ENCODE measurements at regions not wholly inside any gene's neighbourhood (a gene's known extent, or its start where the extent isn't known, plus 50 kb on each side); places are given as distances from the start of the nearest gene placed in this dataset.
"Not testable (repeated sequence)": the region's sequence is repeated elsewhere in the genome, so short reads cannot be mapped to it uniquely, and the experiment has no call there.

DNA sequence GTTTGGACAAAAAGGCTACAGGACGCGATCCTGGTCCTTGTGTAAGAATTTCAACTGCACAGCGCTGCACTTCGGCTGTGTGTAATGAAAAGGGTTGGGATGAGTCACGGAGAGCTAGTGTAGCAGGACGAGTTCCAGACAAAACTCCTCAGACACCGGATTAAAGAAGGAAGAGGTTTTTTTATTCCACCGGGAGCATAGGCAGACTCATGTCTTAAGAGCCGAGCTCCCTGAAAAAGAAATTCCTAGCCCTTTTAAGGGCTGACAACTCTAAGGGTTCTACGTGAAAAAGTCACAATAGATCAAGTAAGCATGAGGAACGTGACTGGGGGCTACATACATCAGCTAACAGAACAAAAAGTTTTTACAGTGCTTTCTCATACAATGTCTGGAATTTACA, 54.8 kb upstream of the FAM90A1 start:
- DNase-seq (ENCODE audit: low read depth) = peak; percentile 2

DNA sequence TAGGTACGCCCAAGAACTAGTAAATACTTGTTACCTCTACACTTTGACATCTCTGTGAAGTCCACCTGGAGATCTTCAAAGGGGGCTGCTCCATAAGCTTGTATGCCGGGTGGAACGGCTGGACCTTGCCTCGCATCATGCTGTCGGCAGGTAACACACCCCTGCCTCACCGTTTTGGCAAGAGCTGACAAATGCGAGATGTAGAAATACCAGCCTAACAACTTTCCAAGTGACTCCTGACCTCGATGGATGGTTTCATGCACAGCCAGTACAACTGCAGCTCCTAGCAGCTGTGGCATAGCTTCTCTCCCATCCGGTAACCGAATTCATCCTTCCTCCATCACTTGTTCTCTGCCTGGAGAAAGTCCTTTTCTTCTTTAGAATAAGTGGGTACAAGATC, 58.3 kb upstream of the FAM90A1 start:
- DNase-seq (ENCODE audit: low read depth) = not testable (repeated sequence)

DNA sequence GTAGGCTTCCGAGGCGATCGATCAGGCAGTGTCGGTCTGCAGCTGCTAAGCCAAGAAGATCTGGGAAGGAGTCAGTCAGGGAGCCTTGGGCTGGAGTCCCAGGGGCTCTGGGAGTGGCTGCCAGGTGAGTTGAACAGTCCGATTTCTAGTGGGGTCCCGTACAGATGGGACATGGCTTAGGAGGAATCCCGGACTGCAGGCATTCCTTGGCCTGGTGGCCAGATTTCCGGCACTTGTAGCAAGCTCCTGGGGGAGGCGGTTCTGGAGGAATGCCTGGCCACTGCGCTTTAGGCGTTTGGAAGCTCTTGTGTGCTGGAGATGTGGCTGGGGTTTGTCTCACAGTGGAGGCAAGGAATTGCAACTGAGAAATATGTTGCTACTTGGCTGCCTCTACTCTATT, 64.3 kb upstream of the FAM90A1 start:
- DNase-seq (ENCODE audit: low read depth) = not testable (repeated sequence)

DNA sequence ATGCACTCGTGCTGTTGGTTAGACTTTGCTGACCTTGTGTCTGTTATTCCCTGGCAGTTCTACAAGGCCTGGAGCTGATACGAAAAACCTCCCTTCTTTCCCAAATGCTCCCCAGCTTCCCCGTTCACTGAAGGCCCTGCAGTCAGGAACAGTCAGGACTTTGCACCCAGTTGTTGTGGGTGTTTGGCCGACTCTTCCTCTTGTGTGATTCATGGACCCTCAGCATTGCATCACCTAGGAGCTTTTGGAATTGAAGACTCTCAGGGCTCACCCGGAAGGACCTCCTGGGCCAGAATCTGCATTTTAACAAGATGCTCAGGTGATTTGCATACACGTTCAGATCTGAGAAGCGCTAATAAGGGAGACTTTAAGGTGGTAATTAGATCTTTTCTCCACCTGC, 67.2 kb upstream of the FAM90A1 start:
- DNase-seq (ENCODE audit: low read depth) = not testable (repeated sequence)

DNA sequence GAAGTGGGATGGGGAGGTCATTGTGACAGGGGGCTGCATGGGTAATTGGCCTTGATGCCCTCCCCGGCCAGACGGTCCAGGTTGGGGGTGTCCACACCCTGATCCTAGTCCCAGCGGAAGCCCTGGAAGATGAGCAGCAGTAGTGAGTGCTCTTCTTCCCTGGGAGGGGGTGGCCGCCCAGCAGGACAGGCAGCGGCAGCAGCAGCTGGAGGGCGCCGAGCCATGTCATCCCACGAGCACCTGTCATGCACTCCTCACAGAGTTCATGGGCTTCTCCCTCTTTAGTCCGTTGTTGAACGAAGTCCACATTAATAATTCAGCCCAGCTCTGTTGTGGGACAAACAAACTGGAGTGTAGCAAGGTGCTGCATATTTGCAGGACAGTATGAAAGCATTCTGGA, 81.2 kb upstream of the FAM90A1 start:
- DNase-seq (ENCODE audit: low read depth) = not testable (repeated sequence)

DNA sequence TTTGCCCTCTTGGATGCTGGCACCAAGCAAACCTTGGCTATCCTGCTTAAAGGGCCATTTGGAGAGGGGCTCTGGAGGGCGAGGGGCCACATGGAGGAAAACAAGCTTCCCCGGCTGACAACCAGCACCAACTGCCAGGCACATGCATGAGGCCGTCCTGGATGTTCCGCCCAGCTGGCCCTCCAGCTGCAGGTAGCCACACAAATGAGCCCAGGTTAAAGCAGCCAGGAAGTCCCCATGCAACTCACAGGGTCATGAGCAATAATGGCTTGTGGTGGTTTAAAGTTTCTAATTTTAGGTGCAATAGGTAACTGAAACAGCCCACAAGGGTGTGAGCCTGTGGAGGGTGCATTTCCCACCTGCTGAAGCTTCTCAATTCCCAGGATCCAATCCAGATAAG, 88.6 kb upstream of the FAM90A1 start:
- not testable (repeated sequence) for DNase-seq (ENCODE audit: low read depth)

DNA sequence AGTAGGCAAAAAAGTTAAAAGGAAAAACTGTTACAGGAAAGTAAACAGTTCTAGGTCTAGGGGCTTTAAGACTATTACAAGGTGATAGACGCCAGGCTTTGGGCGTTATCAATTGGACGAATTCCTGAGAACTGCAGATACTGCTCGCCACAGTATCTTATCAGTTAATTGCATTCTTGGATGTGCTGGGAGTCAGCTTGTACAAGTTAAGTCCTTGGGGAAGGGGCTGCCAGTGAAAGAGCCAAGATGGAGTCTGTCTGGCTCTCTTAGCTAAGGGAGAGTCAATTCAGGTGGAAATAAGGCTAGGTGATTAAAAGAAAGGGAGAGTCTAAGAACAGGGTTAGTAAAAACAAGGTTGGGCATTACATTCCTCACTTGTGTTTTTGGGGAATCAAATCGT, 90.3 kb upstream of the FAM90A1 start:
- not testable (repeated sequence) for DNase-seq (ENCODE audit: low read depth)

DNA sequence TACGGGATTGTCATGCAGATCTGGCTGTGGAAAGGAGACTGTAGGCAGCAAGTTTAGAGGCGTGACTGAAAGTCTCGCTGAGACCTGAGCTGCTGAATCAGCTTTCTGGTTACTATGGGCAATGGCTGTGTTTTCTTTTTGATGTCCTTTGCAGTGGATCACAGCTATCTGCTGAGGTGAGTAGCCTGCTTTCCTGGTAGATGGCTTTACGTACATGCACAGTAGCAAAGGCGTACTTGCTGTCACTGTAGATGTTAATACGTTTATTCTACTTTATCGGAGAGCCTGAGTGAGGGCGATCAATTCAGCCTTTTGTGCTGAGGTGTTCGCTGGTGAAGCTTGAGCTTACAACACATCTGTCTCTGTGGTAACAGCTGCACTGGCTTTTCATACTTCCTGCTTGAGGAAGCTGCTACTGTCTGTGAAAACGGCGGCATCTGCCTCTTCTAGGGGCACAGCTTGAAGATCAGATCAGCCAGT, 92.9 kb upstream of the FAM90A1 start:
- DNase-seq (ENCODE audit: low read depth) = peak; percentile 74

DNA sequence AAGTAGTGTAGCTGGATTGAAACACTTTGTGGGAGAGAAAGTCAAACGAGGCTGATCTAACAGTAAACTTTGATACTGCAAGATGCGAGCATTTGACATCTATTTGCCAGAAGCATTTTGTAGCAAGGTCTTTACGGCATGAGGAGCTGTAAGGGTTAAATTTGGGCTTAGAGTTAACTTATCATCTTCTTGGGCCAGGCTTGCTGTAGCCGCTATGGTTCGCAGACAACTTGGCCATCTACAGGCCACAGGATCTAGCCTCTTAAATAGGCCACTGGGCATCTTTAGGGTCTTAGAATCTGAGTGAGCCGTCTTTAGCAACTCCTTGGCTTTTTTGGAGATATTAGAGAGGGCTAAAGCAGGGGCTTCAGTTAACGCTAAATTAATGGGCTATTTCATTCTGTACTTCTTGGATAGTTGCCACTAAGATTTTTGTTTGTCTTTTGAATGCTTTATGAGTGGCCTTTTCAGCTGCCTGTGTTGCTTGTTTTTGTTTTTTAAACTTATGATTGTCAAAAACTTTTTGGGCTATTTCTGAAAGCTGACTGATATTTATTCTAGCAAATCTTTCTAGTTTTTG, 93.5 kb upstream of the FAM90A1 start:
- DNase-seq (ENCODE audit: low read depth) = peak; percentile 2

DNA sequence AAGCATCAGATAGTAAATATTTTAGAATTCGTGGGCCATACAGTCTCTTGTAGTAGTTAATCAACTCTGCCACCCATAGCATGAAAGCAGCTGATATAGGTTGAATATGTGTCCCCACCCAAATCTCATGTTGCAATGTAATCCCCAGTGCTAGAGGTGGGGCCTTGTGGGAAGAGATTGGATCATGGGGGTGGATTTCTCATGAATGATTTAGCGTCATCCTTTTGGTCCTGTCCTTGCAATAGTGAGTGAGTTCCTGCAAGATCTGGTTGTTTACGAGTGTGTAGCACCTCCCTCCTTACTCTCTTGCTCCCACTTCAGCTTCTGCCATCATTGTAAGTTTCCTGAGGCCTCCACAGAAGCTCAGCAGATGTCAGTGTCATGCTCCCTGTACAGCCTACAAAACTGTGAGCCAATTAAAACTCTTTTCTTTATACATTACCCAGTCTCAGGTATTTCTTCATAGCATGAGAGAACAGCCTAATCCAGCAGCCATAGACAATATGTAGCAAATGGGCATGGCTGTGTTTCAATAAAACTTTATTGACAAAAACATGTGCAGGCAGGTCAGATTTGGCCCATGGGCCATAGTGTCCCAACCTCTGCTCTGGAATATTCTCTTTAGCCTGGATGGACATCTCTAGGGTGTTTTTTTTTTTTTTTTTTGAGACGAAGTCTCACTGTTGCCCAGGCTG, 97.9 kb upstream of the FAM90A1 start:
- DNase-seq (ENCODE audit: low read depth) = not testable (repeated sequence)

DNA sequence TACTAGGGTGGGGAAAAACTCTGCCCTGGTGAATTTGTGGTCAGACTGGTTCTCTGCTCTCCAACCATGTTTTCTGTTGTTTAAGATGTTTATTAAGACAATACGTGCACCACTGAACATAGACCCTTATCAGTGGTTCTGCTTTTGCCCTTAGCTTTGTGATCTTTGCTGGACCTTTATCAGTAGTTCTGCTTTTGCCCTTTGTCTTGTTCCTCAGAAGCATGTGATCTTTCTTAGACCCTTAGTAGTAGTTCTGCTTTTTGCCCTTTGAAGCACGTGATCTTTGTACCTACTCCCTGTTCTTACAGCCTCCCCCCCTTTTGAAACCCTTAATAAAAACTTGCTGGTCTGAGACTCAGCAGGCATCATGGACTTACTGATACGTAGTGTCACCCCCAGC, 101.4 kb upstream of the FAM90A1 start:
- not testable (repeated sequence) for DNase-seq (ENCODE audit: low read depth)

DNA sequence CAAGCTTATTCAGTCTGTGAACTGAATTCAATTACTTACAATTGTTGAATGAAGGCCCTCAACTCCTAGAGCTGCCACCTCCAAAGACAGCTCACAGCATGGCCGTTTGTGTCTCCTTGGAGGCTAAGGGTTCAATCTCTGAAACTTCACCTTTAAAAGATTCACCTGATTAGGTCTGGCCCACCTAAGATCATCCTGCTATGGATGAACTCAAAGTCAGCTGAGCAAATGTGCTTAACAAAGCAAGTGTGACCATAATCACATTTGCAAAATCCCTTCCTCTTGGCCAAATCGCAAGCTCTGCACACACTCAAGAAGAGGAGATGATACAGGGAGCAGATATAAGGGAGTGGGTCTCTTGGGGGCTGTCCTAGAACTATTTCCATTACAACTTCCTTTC, 105.0 kb upstream of the FAM90A1 start:
- not testable (repeated sequence) for DNase-seq (ENCODE audit: low read depth)

DNA sequence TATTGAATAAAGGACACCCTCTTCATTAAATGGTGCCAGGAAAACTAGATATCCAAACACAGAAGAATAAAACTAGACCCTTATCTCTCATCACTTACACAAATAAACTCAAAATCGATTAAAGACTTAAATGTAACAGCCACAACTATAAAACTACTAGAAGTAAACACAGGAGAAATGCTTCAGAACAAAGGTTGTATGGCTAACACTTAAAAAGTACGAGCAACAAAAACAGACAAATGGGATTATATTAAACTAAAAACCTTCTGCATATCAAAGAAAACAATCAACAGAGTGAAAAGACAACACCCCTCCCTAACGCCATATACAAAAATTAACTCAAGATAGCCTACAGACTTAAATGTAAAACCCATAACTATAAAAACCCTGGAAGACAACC, 104.7 kb upstream of the CLEC6A start:
- not testable (repeated sequence) for DNase-seq (ENCODE audit: low read depth)

DNA sequence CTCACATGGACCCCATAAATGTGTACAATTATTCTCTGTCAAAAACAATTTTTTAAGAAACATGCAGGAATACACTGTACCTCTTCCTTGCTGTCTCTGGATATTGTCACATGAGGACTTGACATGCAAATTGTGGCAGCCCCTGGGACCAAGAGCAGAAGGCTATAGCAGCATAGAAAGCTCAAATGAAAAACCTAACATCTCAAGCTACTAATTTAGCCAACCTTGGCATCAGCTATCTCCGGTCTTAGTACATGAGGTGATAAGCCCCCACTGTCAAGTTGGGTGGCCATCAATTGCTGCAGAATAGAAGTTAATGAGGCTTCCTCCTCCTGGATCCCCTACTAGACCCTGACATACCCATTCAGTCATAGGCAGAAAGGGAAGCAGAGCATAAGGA, 101.0 kb upstream of the CLEC6A start:
- not testable (repeated sequence) for DNase-seq (ENCODE audit: low read depth)

DNA sequence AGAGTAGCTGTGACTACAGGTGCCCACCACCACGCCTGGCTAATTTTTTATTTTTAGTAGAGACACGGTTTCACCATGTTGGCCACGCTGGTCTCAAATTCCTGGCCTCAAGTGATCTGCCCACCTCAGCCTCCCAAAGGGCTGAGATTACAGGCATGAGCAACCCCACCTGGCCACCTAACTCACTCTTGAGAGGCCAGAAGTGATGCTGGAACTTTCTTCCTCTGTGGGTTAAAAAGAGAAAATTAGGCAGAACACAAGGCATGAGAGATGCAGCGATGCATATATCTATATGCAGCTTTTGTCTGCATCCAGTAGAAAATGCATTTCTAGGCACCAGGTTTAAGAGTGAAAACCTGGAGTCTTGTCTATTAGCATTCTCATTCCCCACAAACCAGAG, 100.2 kb upstream of the CLEC6A start:
- not testable (repeated sequence) for DNase-seq (ENCODE audit: low read depth)

DNA sequence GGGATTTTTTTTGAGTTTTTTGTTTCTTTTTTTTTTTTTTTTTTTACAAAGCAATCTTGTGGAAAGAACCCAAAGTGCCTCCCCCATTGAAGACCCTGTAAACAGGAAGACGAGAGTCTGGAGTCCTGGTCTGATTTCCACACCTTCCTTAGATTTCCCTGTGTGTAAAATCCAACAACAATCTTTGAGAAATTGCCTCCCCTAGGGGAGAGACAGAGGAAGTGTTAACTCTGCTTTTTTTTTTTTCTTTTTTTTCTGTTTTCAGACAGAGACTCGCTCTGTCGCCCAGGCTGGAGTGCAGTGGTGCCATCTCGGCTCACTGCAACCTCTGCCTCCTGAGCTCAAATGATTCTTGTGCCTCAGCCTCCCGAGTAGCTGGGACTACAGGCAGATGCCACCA, 82.0 kb upstream of the CLEC6A start:
- DNase-seq (ENCODE audit: low read depth) = peak; percentile 5

DNA sequence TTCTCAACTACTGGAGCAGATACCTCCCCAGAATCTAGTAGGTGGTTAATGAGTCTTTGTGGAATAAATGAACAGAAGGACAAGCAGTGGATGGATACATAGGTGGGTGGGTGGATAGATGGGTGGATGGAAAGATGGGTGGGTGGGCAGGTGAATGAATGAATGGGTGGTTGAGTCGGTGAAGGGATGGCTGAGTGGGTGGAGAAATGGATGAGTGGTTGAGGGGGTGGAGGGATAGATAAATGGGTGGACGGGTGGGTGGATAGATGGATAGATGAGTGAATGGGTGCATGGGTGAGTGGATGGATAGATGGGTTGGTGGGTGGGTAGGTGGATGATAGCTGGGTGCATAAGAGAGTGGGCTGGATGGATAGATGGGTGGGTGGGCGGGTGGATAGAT, 80.6 kb upstream of the CLEC6A start:
- not testable (repeated sequence) for DNase-seq (ENCODE audit: low read depth)

DNA sequence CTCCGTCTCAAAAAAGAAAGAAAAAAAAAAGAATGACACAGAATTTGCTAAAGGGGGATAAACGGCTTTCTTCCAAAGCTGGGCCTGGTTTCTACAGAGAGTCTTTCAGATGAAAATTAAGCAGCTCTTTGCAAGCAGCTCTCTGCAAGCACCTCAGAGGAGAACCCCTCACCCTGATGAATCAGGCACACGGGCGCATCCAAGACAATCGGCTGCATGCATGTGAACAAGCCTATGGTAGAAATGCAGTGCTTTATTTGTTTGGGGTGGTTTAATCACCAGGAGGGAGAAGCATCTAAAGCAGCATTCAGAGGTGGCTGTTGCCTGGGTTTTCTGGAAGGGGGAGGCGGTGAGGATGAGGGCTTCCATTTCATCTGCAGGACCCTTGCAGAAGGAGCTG, 78.0 kb upstream of the CLEC6A start:
- DNase-seq (ENCODE audit: low read depth) = not testable (repeated sequence)

DNA sequence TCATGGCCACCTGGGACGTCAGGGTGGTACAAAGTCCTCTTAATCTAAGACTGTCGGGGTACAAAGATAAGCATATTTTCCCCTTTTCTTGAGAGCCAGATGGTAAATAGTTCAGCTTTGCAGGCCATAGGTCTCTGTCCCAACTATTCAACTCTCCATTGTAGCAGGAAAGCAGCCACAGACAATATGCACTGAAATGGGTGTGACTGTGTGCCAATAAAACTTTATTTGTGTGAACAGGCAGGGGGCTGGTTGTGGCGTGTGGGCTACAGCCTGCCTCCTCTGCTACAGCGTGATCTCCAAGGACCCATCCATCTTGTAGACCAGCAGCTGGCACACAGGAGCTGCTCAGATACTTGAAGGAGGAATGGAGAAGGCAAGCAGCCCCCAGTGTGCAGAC, 73.2 kb upstream of the CLEC6A start:
- DNase-seq (ENCODE audit: low read depth) = not testable (repeated sequence)

DNA sequence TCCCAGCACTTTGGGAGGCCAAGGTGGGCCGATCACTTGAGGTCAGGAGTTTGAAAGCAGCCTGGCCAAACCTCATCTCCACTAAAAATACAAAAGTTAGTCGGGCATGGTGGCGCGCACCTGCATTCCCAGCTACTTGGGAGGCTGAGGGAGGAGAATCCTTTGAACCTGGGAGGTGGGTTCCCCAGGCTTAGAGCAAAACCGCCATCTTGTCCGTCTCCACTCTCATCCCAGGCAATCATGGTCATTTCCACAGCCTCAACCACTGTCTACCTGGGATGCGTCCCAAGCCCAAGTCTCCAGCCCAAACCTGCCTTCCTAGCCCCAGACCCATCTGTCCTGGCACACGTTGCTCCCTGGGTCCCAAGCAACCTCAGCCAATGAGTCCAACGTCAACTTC, 71.1 kb upstream of the CLEC6A start:
- DNase-seq (ENCODE audit: low read depth) = not testable (repeated sequence)

DNA sequence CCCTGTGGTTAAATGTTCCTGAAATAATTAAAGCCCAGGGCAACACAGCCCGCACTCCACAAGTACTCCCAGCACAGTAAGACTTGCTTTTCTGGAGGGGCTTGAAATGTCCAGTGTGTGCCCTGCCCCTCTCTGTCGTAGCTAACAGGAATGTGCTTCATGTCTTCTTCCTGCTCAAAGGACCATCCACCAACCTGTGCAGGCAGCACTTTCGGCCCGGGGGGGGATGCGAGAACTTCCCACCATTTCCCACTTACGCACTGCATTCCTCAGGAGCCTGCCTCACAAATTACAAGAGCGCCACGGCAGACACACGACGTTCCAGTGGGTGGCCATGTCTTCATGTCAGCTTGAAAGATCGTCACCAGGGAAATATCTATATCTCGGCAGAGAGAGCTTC, 70.3 kb upstream of the CLEC6A start:
- DNase-seq (ENCODE audit: low read depth) = not testable (repeated sequence)

DNA sequence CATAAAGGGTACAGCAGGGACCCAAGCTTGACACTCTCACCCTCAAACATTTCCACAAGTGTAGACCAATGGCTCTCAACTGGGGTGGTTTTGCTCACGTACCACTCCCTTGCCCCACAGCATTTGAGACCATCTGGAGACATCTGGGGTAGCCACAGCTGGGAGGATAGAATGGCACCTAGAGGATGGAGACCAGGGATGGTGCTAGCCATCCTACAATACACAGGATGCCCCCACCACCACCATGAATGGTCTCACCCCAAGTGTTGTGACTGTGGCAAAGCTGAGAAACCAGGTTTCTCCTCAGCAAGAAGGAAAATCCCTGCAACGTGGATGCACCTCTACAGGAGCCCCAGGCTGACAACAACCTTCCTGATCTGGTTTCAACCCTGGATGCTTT, 69.1 kb upstream of the CLEC6A start:
- DNase-seq (ENCODE audit: low read depth) = not testable (repeated sequence)

DNA sequence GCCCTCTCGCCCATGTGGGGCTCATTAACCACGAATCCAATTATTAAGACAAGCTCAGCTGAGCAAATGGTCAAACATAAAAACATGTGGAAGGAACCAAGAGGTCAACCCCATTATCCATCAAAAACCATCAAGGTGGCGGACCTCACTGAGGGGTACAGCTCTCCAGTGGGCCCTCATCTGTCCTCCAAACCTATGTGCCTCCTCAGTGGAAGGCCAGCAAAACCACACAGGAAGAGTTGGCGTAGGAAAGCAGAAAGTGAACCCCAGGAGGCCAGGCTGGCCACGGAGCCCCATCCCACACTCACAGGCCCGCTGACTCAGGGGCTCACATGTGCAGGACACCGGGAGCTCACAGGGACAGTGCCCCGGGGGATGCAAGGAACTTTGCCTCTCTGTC, 66.5 kb upstream of the CLEC6A start:
- not testable (repeated sequence) for DNase-seq (ENCODE audit: low read depth)

Measured in LHCN-M2 (cell line).